ENCODE measurements at regions not wholly inside any gene's neighbourhood (a gene's known extent, or its start where the extent isn't known, plus 50 kb on each side); places are given as distances from the start of the nearest gene placed in this dataset.
A peak's percentile ranks its signal among the peaks of the same experiment; 100 is the strongest.

DNA sequence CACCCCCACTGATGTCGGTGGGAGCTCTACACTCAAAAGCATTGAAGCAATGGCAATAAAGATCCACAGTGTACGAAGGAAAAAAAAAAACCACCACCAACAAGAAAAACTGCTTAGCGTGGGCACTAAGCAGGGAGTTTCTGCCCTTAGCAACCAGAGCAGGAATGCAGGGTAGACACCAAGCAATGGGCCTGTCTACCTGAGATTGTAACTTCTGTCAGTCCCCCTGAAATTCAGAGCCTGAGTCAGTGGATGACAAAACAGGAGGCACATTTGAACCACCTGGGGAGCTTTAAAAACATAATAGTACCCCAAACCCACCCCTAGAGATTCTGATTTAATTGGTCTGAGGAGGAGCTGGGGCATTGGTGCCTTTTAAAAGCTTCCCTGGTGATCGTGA is 275.2 kb downstream of the SATB1 start:
- TF ChIP-seq EZH2 (IDR thresholded peaks at IDR 0.05; ENCODE audit: low read depth, unreplicated experiment), result no peak
- TF ChIP-seq, protein P1, sequence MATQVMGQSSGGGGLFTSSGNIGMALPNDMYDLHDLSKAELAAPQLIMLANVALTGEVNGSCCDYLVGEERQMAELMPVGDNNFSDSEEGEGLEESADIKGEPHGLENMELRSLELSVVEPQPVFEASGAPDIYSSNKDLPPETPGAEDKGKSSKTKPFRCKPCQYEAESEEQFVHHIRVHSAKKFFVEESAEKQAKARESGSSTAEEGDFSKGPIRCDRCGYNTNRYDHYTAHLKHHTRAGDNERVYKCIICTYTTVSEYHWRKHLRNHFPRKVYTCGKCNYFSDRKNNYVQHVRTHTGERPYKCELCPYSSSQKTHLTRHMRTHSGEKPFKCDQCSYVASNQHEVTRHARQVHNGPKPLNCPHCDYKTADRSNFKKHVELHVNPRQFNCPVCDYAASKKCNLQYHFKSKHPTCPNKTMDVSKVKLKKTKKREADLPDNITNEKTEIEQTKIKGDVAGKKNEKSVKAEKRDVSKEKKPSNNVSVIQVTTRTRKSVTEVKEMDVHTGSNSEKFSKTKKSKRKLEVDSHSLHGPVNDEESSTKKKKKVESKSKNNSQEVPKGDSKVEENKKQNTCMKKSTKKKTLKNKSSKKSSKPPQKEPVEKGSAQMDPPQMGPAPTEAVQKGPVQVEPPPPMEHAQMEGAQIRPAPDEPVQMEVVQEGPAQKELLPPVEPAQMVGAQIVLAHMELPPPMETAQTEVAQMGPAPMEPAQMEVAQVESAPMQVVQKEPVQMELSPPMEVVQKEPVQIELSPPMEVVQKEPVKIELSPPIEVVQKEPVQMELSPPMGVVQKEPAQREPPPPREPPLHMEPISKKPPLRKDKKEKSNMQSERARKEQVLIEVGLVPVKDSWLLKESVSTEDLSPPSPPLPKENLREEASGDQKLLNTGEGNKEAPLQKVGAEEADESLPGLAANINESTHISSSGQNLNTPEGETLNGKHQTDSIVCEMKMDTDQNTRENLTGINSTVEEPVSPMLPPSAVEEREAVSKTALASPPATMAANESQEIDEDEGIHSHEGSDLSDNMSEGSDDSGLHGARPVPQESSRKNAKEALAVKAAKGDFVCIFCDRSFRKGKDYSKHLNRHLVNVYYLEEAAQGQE (IDR thresholded peaks at IDR 0.05; ENCODE audit: unreplicated experiment), result no peak
- TF ChIP-seq, protein P2, sequence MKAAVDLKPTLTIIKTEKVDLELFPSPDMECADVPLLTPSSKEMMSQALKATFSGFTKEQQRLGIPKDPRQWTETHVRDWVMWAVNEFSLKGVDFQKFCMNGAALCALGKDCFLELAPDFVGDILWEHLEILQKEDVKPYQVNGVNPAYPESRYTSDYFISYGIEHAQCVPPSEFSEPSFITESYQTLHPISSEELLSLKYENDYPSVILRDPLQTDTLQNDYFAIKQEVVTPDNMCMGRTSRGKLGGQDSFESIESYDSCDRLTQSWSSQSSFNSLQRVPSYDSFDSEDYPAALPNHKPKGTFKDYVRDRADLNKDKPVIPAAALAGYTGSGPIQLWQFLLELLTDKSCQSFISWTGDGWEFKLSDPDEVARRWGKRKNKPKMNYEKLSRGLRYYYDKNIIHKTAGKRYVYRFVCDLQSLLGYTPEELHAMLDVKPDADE (IDR thresholded peaks at IDR 0.05), result no peak
- TF ChIP-seq, protein P3, sequence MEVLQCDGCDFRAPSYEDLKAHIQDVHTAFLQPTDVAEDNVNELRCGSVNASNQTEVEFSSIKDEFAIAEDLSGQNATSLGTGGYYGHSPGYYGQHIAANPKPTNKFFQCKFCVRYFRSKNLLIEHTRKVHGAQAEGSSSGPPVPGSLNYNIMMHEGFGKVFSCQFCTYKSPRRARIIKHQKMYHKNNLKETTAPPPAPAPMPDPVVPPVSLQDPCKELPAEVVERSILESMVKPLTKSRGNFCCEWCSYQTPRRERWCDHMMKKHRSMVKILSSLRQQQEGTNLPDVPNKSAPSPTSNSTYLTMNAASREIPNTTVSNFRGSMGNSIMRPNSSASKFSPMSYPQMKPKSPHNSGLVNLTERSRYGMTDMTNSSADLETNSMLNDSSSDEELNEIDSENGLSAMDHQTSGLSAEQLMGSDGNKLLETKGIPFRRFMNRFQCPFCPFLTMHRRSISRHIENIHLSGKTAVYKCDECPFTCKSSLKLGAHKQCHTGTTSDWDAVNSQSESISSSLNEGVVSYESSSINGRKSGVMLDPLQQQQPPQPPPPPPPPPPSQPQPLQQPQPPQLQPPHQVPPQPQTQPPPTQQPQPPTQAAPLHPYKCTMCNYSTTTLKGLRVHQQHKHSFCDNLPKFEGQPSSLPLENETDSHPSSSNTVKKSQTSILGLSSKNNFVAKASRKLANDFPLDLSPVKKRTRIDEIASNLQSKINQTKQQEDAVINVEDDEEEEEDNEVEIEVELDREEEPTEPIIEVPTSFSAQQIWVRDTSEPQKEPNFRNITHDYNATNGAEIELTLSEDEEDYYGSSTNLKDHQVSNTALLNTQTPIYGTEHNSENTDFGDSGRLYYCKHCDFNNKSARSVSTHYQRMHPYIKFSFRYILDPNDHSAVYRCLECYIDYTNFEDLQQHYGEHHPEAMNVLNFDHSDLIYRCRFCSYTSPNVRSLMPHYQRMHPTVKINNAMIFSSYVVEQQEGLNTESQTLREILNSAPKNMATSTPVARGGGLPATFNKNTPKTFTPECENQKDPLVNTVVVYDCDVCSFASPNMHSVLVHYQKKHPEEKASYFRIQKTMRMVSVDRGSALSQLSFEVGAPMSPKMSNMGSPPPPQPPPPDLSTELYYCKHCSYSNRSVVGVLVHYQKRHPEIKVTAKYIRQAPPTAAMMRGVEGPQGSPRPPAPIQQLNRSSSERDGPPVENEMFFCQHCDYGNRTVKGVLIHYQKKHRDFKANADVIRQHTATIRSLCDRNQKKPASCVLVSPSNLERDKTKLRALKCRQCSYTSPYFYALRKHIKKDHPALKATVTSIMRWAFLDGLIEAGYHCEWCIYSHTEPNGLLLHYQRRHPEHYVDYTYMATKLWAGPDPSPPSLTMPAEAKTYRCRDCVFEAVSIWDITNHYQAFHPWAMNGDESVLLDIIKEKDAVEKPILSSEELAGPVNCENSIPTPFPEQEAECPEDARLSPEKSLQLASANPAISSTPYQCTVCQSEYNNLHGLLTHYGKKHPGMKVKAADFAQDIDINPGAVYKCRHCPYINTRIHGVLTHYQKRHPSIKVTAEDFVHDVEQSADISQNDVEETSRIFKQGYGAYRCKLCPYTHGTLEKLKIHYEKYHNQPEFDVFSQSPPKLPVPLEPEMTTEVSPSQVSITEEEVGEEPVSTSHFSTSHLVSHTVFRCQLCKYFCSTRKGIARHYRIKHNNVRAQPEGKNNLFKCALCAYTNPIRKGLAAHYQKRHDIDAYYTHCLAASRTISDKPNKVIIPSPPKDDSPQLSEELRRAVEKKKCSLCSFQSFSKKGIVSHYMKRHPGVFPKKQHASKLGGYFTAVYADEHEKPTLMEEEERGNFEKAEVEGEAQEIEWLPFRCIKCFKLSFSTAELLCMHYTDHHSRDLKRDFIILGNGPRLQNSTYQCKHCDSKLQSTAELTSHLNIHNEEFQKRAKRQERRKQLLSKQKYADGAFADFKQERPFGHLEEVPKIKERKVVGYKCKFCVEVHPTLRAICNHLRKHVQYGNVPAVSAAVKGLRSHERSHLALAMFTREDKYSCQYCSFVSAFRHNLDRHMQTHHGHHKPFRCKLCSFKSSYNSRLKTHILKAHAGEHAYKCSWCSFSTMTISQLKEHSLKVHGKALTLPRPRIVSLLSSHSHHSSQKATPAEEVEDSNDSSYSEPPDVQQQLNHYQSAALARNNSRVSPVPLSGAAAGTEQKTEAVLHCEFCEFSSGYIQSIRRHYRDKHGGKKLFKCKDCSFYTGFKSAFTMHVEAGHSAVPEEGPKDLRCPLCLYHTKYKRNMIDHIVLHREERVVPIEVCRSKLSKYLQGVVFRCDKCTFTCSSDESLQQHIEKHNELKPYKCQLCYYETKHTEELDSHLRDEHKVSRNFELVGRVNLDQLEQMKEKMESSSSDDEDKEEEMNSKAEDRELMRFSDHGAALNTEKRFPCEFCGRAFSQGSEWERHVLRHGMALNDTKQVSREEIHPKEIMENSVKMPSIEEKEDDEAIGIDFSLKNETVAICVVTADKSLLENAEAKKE (CRISPR knock-in tag; IDR thresholded peaks at IDR 0.05), result no peak
- no peak for TF ChIP-seq NANOG (IDR thresholded peaks at IDR 0.05; ENCODE audit: borderline replicate concordance)
- no peak for TF ChIP-seq POLR2AphosphoS5 (IDR thresholded peaks at IDR 0.05; ENCODE audit: low read depth)
- Histone ChIP-seq H3K27me3 (ENCODE audit: insufficient read depth) (no peaks in the 10 kb centered on the region), H3K4me3 (no peak overlapping the region), H3F3A (replicated peaks; ENCODE audit: low read depth) (no peaks in the 10 kb centered on the region), H3K4me2 (no peak overlapping the region), H3K9me2 (ENCODE audit: insufficient read depth) (no peaks in the 10 kb centered on the region), H2AFZ (no peak overlapping the region), H3K79me2 (replicated peaks; ENCODE audit: insufficient read depth) (no peaks in the 10 kb centered on the region), H3K36me3 (ENCODE audit: insufficient read depth) (no peaks in the 10 kb centered on the region), H3K4me1 (ENCODE audit: insufficient read depth) (peaks cover 6% of the 10 kb centered on the region; the same call in 1 of the 2 replicates), H3K27ac (ENCODE audit: low read depth) (no peak overlapping the region), H4K20me1 (replicated peaks; ENCODE audit: insufficient read depth) (no peaks in the 10 kb centered on the region)
- Mint-ChIP-seq H3K4me3 (no peak overlapping the region), H3K27ac (peak overlapping the region; percentile 53; the same call in 1 of the 2 replicates), H3K4me1 (peaks cover 15% of the 10 kb centered on the region; the same call in 2 of the 3 replicates), H3K36me3 (ENCODE audit: low read depth) (no peaks in the 10 kb centered on the region), H3K9me3 (no peaks in the 10 kb centered on the region), H3K27me3 (ENCODE audit: insufficient read depth, low read depth, poor library complexity) (peaks cover 2% of the 10 kb centered on the region)
- DNase-seq (ENCODE audit: low spot score), result no peak
- peak; percentile 35; the same call in 2 of the 3 replicates for ATAC-seq
